Kidney epithelial cell (primary cell): ENCODE measurements at regions not wholly inside any gene's neighbourhood (a gene's known extent, or its start where the extent isn't known, plus 50 kb on each side); places are given as distances from the start of the nearest gene placed in this dataset.

Experiments
- DNase-seq: peaks from one replicate; pipeline ENCODE4 v3.0.0-alpha.2; 2010; ENCODE audit warnings: low read depth
- H3K27me3 ChIP-seq: 2 replicates; pipeline ENCODE4 v1.6.0; 2011; ENCODE audit warnings: low read length; ENCODE audit not compliant: control insufficient read depth, insufficient read depth
- H3K36me3 ChIP-seq: 2 replicates; pipeline ENCODE4 v1.5.1; 2011; ENCODE audit warnings: low read length; ENCODE audit not compliant: control insufficient read depth, insufficient read depth
- H3K4me3 ChIP-seq: 2 replicates; pipeline ENCODE4 v1.5.1; 2011; ENCODE audit warnings: low read depth, mild to moderate bottlenecking, control low read depth, low read length
- TF ChIP-seq, protein P1 (sequence below): IDR thresholded peaks from 2 replicates; pipeline ENCODE4 v1.5.1; 2011; ENCODE audit warnings: mild to moderate bottlenecking, moderate library complexity, low read length, control low read depth, inconsistent platforms; ENCODE audit not compliant: insufficient read depth, poor library complexity, severe bottlenecking

DNA sequence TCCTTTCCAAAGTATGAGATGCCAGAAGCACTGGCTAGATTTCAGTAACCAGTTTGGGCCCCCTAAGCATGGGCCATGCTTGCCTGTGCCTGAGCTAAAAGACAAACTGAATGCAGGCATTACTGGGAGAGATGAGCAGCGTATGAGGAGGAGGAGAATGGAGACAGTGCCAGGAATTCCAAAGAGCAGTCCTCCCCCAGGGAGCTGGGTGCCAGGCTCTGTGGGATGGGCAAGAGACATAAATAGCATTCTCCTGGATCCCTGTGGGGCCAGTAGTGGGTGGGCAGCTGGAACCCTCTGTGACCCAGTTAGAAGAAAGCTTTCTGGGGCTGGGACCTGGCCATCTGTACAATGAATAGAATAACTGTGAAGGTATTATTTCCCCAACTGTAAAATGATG, 235.6 kb downstream of the KCNA4 start:
- no peaks in the 10 kb centered on the region for H3K36me3 ChIP-seq
- TF ChIP-seq, protein P1, sequence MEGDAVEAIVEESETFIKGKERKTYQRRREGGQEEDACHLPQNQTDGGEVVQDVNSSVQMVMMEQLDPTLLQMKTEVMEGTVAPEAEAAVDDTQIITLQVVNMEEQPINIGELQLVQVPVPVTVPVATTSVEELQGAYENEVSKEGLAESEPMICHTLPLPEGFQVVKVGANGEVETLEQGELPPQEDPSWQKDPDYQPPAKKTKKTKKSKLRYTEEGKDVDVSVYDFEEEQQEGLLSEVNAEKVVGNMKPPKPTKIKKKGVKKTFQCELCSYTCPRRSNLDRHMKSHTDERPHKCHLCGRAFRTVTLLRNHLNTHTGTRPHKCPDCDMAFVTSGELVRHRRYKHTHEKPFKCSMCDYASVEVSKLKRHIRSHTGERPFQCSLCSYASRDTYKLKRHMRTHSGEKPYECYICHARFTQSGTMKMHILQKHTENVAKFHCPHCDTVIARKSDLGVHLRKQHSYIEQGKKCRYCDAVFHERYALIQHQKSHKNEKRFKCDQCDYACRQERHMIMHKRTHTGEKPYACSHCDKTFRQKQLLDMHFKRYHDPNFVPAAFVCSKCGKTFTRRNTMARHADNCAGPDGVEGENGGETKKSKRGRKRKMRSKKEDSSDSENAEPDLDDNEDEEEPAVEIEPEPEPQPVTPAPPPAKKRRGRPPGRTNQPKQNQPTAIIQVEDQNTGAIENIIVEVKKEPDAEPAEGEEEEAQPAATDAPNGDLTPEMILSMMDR: no peak
- no peaks in the 10 kb centered on the region for H3K27me3 ChIP-seq
- no peak for DNase-seq
- H3K4me3 ChIP-seq: no peak overlapping the region

DNA sequence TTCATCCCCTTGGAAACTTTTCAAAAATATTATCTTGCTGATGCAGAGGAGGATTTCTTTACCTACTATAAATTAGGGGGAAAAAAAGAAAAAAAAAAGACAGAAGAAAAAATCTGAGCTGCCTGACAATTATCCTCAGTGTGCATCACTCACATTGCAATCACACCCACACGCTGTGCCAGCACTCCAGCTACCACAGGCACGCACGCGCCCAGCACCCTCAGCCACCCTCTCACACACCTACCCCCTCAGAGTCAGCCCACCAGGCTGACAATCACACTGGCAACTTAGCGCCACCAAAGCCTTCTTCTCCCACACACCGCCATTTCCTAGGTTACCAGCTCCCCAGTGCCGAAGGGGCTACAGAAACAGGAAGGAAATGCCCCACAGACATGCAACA, 236.1 kb downstream of the KCNA4 start:
- TF ChIP-seq, protein P1: no peak
- no peak overlapping the region for H3K4me3 ChIP-seq
- no peaks in the 10 kb centered on the region for H3K27me3 ChIP-seq
- no peaks in the 10 kb centered on the region for H3K36me3 ChIP-seq
- DNase-seq: no peak

DNA sequence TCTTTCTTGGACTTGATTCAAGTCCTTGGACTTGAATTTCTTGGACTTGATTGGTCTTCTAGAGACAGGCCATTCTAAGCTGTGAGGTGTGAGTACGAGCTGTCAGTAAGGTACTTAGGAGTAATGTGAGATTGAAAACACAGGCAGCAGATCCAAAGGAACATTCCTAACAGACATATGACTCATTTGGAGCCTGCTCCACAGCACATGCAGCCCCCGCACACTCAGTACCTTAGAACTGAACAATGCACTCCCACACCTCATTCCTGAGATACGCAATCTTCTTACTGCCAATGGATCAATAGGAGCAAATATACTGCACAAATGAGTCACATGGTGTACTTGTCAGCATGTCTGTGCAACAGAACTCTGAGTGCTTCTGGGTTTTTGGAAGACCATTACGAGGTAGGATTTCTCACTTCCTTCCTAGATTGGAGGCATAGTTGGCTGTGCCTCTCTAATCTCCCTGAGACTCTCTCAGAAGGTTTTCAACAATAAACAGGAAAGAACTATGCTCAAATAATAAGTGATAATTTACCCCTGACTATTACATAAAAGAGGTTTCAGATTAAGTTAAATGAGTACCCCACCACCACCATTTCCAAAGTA, 243.1 kb downstream of the KCNA4 start:
- DNase-seq: peak; percentile 2
- Histone ChIP-seq H3K4me3 (no peak overlapping the region), H3K27me3 (no peaks in the 10 kb centered on the region), H3K36me3 (no peaks in the 10 kb centered on the region)
- TF ChIP-seq, protein P1: no peak

DNA sequence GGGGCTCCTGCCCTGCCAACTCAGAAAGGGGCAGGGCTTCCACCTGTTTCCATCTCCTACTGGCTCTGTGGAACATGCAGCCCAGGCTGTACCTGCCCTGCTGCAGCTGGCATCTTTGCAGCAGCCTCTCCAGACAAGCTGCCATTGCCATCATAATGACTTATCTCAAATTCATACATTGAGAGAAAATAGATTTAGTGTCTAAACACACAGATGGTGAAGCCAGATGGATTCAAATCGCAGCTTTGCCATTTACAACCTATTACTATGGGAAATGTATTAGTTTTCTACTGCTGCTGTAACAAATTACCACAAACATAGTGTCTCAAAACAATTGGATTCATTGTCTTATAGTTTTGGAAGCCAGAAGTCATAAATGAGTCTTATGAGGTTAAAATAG, 260.0 kb downstream of the KCNA4 start:
- H3K27me3 ChIP-seq: no peaks in the 10 kb centered on the region
- TF ChIP-seq, protein P1: no peak
- DNase-seq: no peak
- no peaks in the 10 kb centered on the region for H3K36me3 ChIP-seq
- H3K4me3 ChIP-seq: no peak overlapping the region

DNA sequence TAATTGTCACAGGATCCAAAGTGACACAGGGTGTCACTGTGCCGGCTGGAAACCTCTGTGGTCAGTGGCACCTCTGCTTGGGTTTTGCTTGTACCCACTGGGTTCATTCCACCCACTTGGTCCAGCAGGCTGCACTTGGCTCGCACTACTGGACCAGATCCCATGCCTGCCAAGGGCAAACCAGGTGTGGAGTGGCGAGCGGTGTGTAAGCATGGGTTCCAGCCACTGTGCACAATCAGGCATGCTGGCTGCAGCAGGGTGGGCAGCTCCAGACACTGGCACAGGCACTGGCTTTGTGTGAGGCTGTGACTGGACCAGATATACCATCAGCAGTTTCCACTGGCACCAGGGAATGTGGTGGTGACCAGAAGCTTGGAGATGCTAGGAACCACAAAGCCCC, 261.4 kb downstream of the KCNA4 start:
- Histone ChIP-seq H3K36me3 (no peaks in the 10 kb centered on the region), H3K27me3 (no peaks in the 10 kb centered on the region), H3K4me3 (no peak overlapping the region)
- no peak for DNase-seq
- TF ChIP-seq, protein P1: no peak

DNA sequence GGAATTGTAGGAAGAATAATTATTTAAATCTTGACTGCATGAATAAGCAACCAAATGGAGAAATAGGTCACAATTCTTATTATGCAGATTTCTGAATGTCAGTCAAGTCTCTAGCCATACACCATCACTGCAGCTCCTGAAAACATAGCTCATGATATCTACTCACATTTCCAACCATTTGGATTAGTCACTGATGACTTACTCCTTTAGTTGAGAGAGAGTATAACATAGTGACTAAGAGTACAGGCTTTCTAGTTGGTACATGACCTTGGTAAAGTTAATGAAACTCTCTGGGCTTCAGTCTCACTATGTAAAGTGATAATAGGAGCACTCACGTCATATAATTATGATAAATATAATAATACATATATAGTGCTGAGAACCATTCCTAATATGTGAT, 265.2 kb downstream of the KCNA4 start:
- Histone ChIP-seq H3K36me3 (no peaks in the 10 kb centered on the region), H3K4me3 (no peak overlapping the region), H3K27me3 (no peaks in the 10 kb centered on the region)
- no peak for DNase-seq
- TF ChIP-seq, protein P1: no peak
